Tibial nerve (tissue), 3 donors: ENCODE measurements at regions not wholly inside any gene's neighbourhood (a gene's known extent, or its start where the extent isn't known, plus 50 kb on each side); places are given as distances from the start of the nearest gene placed in this dataset.

ENCODE experiments used
- CTCF ChIP-seq, 5 experiments: fragments of 200-600 bp in 3 of 5; fragments of 450-650 bp in 2 of 5; sonication (generic) in 3 of 5; IDR thresholded peaks; one replicate each; pipeline ENCODE4 v1.5.1; 2016 to 2019; ENCODE audit warnings: antibody characterized with exemption in 5 of 5, mild to moderate bottlenecking in 3 of 5, moderate library complexity in 2 of 5
- POLR2A ChIP-seq, 2 donors: fragments of 450-650 bp; IDR thresholded peaks; one replicate each; pipeline ENCODE4 v1.6.1; 2017; ENCODE audit warnings: antibody characterized with exemption in 2 of 2, mild to moderate bottlenecking in 2 of 2, moderate library complexity in 2 of 2

- TF ChIP-seq CTCF (IDR thresholded peaks at IDR 0.05) (no peak), POLR2A (IDR thresholded peaks at IDR 0.05) (no peak)
These were observed 133.1 kb upstream of the DUSP10 start for GRCh38 chr1:221875004-221875330.
